ENCODE measurements at regions not wholly inside any gene's neighbourhood (a gene's known extent, or its start where the extent isn't known, plus 50 kb on each side); places are given as distances from the start of the nearest gene placed in this dataset.

DNA sequence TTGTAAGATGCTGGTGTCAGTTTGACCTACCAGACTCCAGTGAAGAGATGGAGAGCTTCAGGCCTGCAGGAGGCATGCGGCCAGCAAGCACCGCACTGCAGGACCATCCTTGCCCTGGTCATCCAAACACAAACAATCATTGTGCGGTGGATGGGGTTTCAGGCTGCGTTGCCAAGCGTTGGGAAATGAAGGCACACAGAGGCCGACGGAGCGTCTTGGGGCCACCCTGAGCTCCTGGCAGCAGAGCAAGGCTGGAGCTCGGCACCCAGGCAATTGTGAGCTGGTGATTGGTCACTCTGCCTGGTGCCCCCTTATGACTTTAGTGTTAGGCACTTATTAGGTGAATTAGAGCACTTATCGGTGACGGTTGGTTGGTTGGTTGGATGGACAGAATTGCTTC, 222.6 kb upstream of the RGMA start:
- ChIA-PET CTCF (no interaction called here), POLR2A (no interaction called here)
- no peak overlapping the region for H2AFZ ChIP-seq (ENCODE audit: low read depth)
- DNase-seq: no peak
- no peaks in the 10 kb centered on the region for H3K9me2 ChIP-seq
- no peak overlapping the region for H3K4me2 ChIP-seq
- no peak overlapping the region for H3K9ac ChIP-seq
- no peaks in the 10 kb centered on the region for H4K20me1 ChIP-seq (ENCODE audit: insufficient read depth)
- TF ChIP-seq, protein P1, sequence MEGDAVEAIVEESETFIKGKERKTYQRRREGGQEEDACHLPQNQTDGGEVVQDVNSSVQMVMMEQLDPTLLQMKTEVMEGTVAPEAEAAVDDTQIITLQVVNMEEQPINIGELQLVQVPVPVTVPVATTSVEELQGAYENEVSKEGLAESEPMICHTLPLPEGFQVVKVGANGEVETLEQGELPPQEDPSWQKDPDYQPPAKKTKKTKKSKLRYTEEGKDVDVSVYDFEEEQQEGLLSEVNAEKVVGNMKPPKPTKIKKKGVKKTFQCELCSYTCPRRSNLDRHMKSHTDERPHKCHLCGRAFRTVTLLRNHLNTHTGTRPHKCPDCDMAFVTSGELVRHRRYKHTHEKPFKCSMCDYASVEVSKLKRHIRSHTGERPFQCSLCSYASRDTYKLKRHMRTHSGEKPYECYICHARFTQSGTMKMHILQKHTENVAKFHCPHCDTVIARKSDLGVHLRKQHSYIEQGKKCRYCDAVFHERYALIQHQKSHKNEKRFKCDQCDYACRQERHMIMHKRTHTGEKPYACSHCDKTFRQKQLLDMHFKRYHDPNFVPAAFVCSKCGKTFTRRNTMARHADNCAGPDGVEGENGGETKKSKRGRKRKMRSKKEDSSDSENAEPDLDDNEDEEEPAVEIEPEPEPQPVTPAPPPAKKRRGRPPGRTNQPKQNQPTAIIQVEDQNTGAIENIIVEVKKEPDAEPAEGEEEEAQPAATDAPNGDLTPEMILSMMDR (IDR thresholded peaks at IDR 0.05): no peak
- TF ChIP-seq YY1 (IDR thresholded peaks at IDR 0.05; ENCODE audit: low read depth): no peak
- no peak for TF ChIP-seq NRF1 (IDR thresholded peaks at IDR 0.05; ENCODE audit: low read depth, low read length)
- TF ChIP-seq GATA2 (CRISPR knock-in tag; IDR thresholded peaks at IDR 0.05): no peak
- TF ChIP-seq, protein P2, sequence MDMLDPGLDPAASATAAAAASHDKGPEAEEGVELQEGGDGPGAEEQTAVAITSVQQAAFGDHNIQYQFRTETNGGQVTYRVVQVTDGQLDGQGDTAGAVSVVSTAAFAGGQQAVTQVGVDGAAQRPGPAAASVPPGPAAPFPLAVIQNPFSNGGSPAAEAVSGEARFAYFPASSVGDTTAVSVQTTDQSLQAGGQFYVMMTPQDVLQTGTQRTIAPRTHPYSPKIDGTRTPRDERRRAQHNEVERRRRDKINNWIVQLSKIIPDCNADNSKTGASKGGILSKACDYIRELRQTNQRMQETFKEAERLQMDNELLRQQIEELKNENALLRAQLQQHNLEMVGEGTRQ (IDR thresholded peaks at IDR 0.05; ENCODE audit: borderline replicate concordance, low read depth, low read length): no peak
- TF ChIP-seq, protein P3, sequence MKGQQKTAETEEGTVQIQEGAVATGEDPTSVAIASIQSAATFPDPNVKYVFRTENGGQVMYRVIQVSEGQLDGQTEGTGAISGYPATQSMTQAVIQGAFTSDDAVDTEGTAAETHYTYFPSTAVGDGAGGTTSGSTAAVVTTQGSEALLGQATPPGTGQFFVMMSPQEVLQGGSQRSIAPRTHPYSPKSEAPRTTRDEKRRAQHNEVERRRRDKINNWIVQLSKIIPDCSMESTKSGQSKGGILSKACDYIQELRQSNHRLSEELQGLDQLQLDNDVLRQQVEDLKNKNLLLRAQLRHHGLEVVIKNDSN (IDR thresholded peaks at IDR 0.05; ENCODE audit: borderline replicate concordance, low read depth): no peak
- H3K36me3 ChIP-seq (replicated peaks in 1 of 2; ENCODE audit: control insufficient read depth in 1 of 2, insufficient read depth in 2 of 2, low read length in 1 of 2): no peaks in the 10 kb centered on the region
- no peaks in the 10 kb centered on the region for H3K9me3 ChIP-seq
- 45% methylated on average over 9 of the region's 11 CpGs for WGBS (ENCODE audit: low lambda C conversion rate)
- H3K27me3 ChIP-seq (ENCODE audit: insufficient read depth): no peaks in the 10 kb centered on the region
- H3K4me3 ChIP-seq (ENCODE audit: low read depth in 2 of 2, low read length in 1 of 2): no peak overlapping the region
- no peak overlapping the region for H3K27ac ChIP-seq (ENCODE audit: low read depth in 2 of 2, low read length in 1 of 2)
- H3F3A ChIP-seq (replicated peaks; ENCODE audit: insufficient read depth): no peaks in the 10 kb centered on the region
- H3K79me2 ChIP-seq (ENCODE audit: insufficient read depth): no peaks in the 10 kb centered on the region
- peaks cover 0 to 5% of the 10 kb centered on the region in 2 experiments; a peak in 1 of 4 replicates for H3K4me1 ChIP-seq (ENCODE audit: control insufficient read depth in 1 of 2, insufficient read depth in 2 of 2, low read depth in 1 of 2, low read length in 1 of 2)

DNA sequence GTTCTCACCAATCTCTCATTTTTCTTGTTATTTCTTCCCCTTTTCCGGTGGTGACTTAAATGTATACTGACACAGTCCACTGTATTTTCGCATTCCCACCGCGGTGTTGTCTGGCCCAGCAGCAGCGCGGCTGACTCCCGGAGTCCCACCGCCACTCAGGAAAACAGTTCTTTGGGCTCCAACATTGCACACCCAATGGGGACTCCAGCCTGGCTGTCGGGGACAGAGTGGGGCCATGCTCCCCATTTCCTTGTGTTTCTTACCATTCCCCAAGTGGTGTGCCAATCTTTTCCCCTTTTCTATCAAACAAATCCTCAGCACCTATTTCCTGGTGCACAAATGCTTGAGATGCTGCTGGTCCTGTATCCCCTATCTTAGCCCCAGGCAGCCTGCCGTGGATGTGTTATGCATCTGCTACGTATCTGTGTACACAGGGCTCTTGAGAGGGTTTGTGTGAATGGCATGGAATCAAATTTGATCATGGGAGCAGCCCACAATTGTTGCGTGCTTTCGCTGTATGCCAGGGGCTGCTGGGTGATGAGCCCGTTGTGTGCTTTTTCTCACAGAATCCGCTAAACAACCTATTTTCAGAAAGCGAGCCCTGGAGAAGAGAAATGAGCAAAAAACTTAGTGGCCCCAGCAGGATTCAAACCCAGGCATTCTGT, 219.1 kb upstream of the RGMA start:
- peaks cover 0 to 5% of the 10 kb centered on the region in 2 experiments; a peak in 1 of 4 replicates for H3K4me1 ChIP-seq (ENCODE audit: control insufficient read depth in 1 of 2, insufficient read depth in 2 of 2, low read depth in 1 of 2, low read length in 1 of 2)
- no peak overlapping the region for H3K27ac ChIP-seq (ENCODE audit: low read depth in 2 of 2, low read length in 1 of 2)
- H4K20me1 ChIP-seq (ENCODE audit: insufficient read depth): no peaks in the 10 kb centered on the region
- ChIA-PET POLR2A (no interaction called here), CTCF (no interaction called here)
- peak; percentile 55 for DNase-seq
- TF ChIP-seq, protein P4, sequence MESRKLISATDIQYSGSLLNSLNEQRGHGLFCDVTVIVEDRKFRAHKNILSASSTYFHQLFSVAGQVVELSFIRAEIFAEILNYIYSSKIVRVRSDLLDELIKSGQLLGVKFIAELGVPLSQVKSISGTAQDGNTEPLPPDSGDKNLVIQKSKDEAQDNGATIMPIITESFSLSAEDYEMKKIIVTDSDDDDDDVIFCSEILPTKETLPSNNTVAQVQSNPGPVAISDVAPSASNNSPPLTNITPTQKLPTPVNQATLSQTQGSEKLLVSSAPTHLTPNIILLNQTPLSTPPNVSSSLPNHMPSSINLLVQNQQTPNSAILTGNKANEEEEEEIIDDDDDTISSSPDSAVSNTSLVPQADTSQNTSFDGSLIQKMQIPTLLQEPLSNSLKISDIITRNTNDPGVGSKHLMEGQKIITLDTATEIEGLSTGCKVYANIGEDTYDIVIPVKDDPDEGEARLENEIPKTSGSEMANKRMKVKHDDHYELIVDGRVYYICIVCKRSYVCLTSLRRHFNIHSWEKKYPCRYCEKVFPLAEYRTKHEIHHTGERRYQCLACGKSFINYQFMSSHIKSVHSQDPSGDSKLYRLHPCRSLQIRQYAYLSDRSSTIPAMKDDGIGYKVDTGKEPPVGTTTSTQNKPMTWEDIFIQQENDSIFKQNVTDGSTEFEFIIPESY (IDR thresholded peaks at IDR 0.05; ENCODE audit: borderline replicate concordance, low read depth): no peak
- TF ChIP-seq FOSL2 (IDR thresholded peaks at IDR 0.05; ENCODE audit: borderline replicate concordance, low read depth) (no peak), GATA2 (CRISPR knock-in tag; IDR thresholded peaks at IDR 0.05) (peak; percentile 29; the same call in 1 of the 2 replicates)
- H3K27me3 ChIP-seq (ENCODE audit: insufficient read depth): no peaks in the 10 kb centered on the region
- H3K36me3 ChIP-seq (replicated peaks in 1 of 2; ENCODE audit: control insufficient read depth in 1 of 2, insufficient read depth in 2 of 2, low read length in 1 of 2): no peaks in the 10 kb centered on the region
- H3K9me2 ChIP-seq: no peaks in the 10 kb centered on the region
- no peaks in the 10 kb centered on the region for H3K79me2 ChIP-seq (ENCODE audit: insufficient read depth)
- H3K4me2 ChIP-seq: no peak overlapping the region
- WGBS (ENCODE audit: low lambda C conversion rate): 59% methylated on average over 16 of the region's 16 CpGs
- H3K9me3 ChIP-seq: no peaks in the 10 kb centered on the region
- no peak overlapping the region for H3K9ac ChIP-seq
- H2AFZ ChIP-seq (ENCODE audit: low read depth): no peak overlapping the region
- H3F3A ChIP-seq (replicated peaks; ENCODE audit: insufficient read depth): no peaks in the 10 kb centered on the region
- no peak overlapping the region for H3K4me3 ChIP-seq (ENCODE audit: low read depth in 2 of 2, low read length in 1 of 2)

Data from SK-N-SH (cell line).